ENCODE measurements at regions not wholly inside any gene's neighbourhood (a gene's known extent, or its start where the extent isn't known, plus 50 kb on each side); places are given as distances from the start of the nearest gene placed in this dataset.

DNA sequence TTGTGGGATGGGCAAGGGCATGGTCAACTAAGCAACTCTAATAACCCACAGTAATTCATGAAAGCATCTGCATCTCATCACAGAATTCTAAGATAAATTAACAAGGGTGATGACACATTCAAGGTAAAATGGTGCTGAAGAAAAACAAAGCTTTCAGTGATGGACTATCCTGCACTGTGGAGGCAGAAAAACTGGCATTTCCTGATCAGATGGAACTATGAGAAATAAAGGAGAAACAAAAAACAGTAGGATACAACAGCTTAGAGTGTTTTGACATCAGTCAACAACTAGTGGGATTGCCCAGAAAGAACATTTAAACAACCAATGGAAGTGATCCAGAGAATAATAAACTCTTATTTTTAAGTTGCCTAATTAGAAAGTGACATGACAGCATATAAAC lies 327.0 kb downstream of the KLF5 start:
- TF ChIP-seq, protein P1, sequence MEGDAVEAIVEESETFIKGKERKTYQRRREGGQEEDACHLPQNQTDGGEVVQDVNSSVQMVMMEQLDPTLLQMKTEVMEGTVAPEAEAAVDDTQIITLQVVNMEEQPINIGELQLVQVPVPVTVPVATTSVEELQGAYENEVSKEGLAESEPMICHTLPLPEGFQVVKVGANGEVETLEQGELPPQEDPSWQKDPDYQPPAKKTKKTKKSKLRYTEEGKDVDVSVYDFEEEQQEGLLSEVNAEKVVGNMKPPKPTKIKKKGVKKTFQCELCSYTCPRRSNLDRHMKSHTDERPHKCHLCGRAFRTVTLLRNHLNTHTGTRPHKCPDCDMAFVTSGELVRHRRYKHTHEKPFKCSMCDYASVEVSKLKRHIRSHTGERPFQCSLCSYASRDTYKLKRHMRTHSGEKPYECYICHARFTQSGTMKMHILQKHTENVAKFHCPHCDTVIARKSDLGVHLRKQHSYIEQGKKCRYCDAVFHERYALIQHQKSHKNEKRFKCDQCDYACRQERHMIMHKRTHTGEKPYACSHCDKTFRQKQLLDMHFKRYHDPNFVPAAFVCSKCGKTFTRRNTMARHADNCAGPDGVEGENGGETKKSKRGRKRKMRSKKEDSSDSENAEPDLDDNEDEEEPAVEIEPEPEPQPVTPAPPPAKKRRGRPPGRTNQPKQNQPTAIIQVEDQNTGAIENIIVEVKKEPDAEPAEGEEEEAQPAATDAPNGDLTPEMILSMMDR (tag by site-specific recombination; IDR thresholded peaks at IDR 0.05) = no peak
- TF ChIP-seq ZBTB21 (tag by site-specific recombination; IDR thresholded peaks at IDR 0.05) (no peak), ZNF140 (tag by site-specific recombination; IDR thresholded peaks at IDR 0.05) (no peak), TCF7L2 (IDR thresholded peaks at IDR 0.05; ENCODE audit: borderline replicate concordance, low read depth, low read length) (no peak), ZNF24 (tag by site-specific recombination; IDR thresholded peaks at IDR 0.05) (no peak), ZNF707 (tag by site-specific recombination; IDR thresholded peaks at IDR 0.05) (no peak), BCL11A (tag by site-specific recombination; IDR thresholded peaks at IDR 0.05; ENCODE audit: low read depth) (no peak), ZNF174 (tag by site-specific recombination; IDR thresholded peaks at IDR 0.05) (no peak), SALL2 (tag by site-specific recombination; IDR thresholded peaks at IDR 0.05; ENCODE audit: borderline replicate concordance) (no peak), YY1 (tag by site-specific recombination; IDR thresholded peaks at IDR 0.05) (no peak), ZNF239 (tag by site-specific recombination; IDR thresholded peaks at IDR 0.05) (no peak)
- TF ChIP-seq, protein P2, sequence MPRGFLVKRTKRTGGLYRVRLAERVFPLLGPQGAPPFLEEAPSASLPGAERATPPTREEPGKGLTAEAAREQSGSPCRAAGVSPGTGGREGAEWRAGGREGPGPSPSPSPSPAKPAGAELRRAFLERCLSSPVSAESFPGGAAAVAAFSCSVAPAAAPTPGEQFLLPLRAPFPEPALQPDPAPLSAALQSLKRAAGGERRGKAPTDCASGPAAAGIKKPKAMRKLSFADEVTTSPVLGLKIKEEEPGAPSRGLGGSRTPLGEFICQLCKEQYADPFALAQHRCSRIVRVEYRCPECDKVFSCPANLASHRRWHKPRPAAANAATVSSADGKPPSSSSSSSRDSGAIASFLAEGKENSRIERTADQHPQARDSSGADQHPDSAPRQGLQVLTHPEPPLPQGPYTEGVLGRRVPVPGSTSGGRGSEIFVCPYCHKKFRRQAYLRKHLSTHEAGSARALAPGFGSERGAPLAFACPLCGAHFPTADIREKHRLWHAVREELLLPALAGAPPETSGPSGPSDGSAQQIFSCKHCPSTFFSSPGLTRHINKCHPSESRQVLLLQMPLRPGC (tag by site-specific recombination; IDR thresholded peaks at IDR 0.05) = no peak

Data from HEK293 (cell line).